ENCODE measurements at regions not wholly inside any gene's neighbourhood (a gene's known extent, or its start where the extent isn't known, plus 50 kb on each side); places are given as distances from the start of the nearest gene placed in this dataset.

- Histone ChIP-seq H3K27me3 (no peaks in the 10 kb centered on the region), H3K36me3 (no peaks in the 10 kb centered on the region), H3K9me3 (no peaks in the 10 kb centered on the region), H3K4me3 (no peak overlapping the region), H3K27ac (no peak overlapping the region), H3K4me1 (no peaks in the 10 kb centered on the region)
- intact Hi-C loops (cut with DNase I; ENCODE audit: low total_unique reads): no loop called here
- no peak for TF ChIP-seq CTCF (IDR thresholded peaks at IDR 0.05)
- no peak for TF ChIP-seq EP300 (IDR thresholded peaks at IDR 0.05; ENCODE audit: low read depth)
- no peak for TF ChIP-seq POLR2AphosphoS5 (IDR thresholded peaks at IDR 0.05)
- no peak for TF ChIP-seq POLR2A (IDR thresholded peaks at IDR 0.05)
- WGBS, 2 donors (ENCODE audit: low coverage in 1 of 2): 75 to 88% methylated on average over 4 to 5 of the region's 5 CpGs
- in situ Hi-C loops (cut with MboI; ENCODE audit: low pct_ligation_motif_present in 1 of 4, low pct_unique_long_range_greater_than_20kb in 1 of 4, low sequenced_read_pairs in 3 of 4): no loop called here
- no peak for DNase-seq
These were observed 273.1 kb downstream of the PCNX1 start for GRCh38 chr14:71180397-71180796.

- Histone ChIP-seq H3K27ac (no peak overlapping the region), H3K27me3 (no peaks in the 10 kb centered on the region), H3K9me3 (no peaks in the 10 kb centered on the region), H3K36me3 (no peaks in the 10 kb centered on the region), H3K4me3 (no peak overlapping the region), H3K4me1 (no peaks in the 10 kb centered on the region)
- TF ChIP-seq POLR2AphosphoS5 (IDR thresholded peaks at IDR 0.05) (no peak), EP300 (IDR thresholded peaks at IDR 0.05; ENCODE audit: low read depth) (no peak), POLR2A (IDR thresholded peaks at IDR 0.05) (no peak), CTCF (IDR thresholded peaks at IDR 0.05) (no peak)
- no peak for DNase-seq
- intact Hi-C loops (cut with DNase I; ENCODE audit: low total_unique reads): no loop called here
- in situ Hi-C loops (cut with MboI; ENCODE audit: low pct_ligation_motif_present in 1 of 4, low pct_unique_long_range_greater_than_20kb in 1 of 4, low sequenced_read_pairs in 3 of 4): no loop called here
- 90 to 93% methylated on average over 5 to 23 of the region's 23 CpGs for WGBS, 2 donors (ENCODE audit: low coverage in 1 of 2)
These were observed 274.1 kb downstream of the PCNX1 start for GRCh38 chr14:71181215-71182003.

- TF ChIP-seq POLR2A (IDR thresholded peaks at IDR 0.05) (no peak), EP300 (IDR thresholded peaks at IDR 0.05; ENCODE audit: low read depth) (no peak), CTCF (IDR thresholded peaks at IDR 0.05) (no peak), POLR2AphosphoS5 (IDR thresholded peaks at IDR 0.05) (no peak)
- Histone ChIP-seq H3K4me3 (no peak overlapping the region), H3K36me3 (no peaks in the 10 kb centered on the region), H3K4me1 (peaks cover 0 to 8% (median 2%) of the 10 kb centered on the region in 4 donors), H3K9me3 (no peaks in the 10 kb centered on the region), H3K27ac (no peak overlapping the region), H3K27me3 (no peaks in the 10 kb centered on the region)
- in situ Hi-C loops (cut with MboI; ENCODE audit: low pct_ligation_motif_present in 1 of 4, low pct_unique_long_range_greater_than_20kb in 1 of 4, low sequenced_read_pairs in 3 of 4): no loop called here
- 78 to 83% methylated on average over 5 to 7 of the region's 7 CpGs for WGBS, 2 donors (ENCODE audit: low coverage in 1 of 2)
- DNase-seq: no peak
- intact Hi-C loops (cut with DNase I; ENCODE audit: low total_unique reads): no loop called here
These were observed 276.8 kb downstream of the PCNX1 start for GRCh38 chr14:71183876-71184689.

- no peaks in the 10 kb centered on the region for H3K27me3 ChIP-seq
- no peak overlapping the region for H3K27ac ChIP-seq
- TF ChIP-seq POLR2A (IDR thresholded peaks at IDR 0.05) (no peak), EP300 (IDR thresholded peaks at IDR 0.05; ENCODE audit: low read depth) (no peak), POLR2AphosphoS5 (IDR thresholded peaks at IDR 0.05) (no peak), CTCF (IDR thresholded peaks at IDR 0.05) (no peak)
- intact Hi-C loops (cut with DNase I; ENCODE audit: low total_unique reads): no loop called here
- H3K9me3 ChIP-seq: no peaks in the 10 kb centered on the region
- in situ Hi-C loops (cut with MboI; ENCODE audit: low pct_ligation_motif_present in 1 of 4, low pct_unique_long_range_greater_than_20kb in 1 of 4, low sequenced_read_pairs in 3 of 4): no loop called here
- WGBS, 2 donors (ENCODE audit: low coverage in 1 of 2): 98 to 100% methylated on average over 1 to 2 of the region's 2 CpGs
- no peak for DNase-seq
- H3K4me3 ChIP-seq: no peak overlapping the region
- no peaks in the 10 kb centered on the region for H3K36me3 ChIP-seq
- peaks cover 0 to 8% (median 2%) of the 10 kb centered on the region in 4 donors for H3K4me1 ChIP-seq
These were observed 278.4 kb downstream of the PCNX1 start for GRCh38 chr14:71185637-71186036.

Data from transverse colon (tissue), 4 donors.